Fibroblast of upper back skin (primary cell): ENCODE measurements at regions not wholly inside any gene's neighbourhood (a gene's known extent, or its start where the extent isn't known, plus 50 kb on each side); places are given as distances from the start of the nearest gene placed in this dataset.

Experiments
- DNase-seq: peaks from one replicate; pipeline ENCODE4 v3.0.0-alpha.2; 2013

GRCh38 chr2:216320852-216321251 is 51.4 kb downstream of the MARCHF4 start:
- DNase-seq, result no peak

DNA sequence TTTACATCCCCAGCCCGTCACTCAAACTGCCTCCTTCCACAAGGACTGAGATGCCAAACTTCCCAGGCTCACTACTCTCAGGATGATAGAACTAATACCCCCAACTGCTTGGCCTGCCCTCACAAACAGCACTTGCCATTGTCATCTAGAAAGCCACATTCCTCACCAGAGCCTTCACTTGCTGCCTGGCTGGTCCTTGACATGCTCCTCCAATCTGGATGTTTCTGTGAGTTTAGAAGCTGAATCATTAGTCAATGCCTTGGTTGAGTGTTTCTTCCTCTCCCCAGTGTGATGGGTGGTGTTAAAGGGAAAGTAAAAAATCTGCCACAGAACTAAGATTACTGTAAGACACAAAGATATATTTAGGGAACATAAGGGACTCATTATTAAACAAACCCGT is 52.5 kb downstream of the MARCHF4 start:
- DNase-seq, result peak; percentile 64

- DNase-seq, result no peak
These were observed 53.8 kb downstream of the MARCHF4 start for GRCh38 chr2:216318521-216318874.

- DNase-seq, result no peak
These were observed 54.3 kb downstream of the MARCHF4 start for GRCh38 chr2:216317831-216318520.

GRCh38 chr2:216316743-216317142 is 55.5 kb downstream of the MARCHF4 start:
- peak; percentile 82 for DNase-seq

- peak; percentile 51 for DNase-seq
These were observed 56.3 kb downstream of the MARCHF4 start for GRCh38 chr2:216315802-216316603.

DNA sequence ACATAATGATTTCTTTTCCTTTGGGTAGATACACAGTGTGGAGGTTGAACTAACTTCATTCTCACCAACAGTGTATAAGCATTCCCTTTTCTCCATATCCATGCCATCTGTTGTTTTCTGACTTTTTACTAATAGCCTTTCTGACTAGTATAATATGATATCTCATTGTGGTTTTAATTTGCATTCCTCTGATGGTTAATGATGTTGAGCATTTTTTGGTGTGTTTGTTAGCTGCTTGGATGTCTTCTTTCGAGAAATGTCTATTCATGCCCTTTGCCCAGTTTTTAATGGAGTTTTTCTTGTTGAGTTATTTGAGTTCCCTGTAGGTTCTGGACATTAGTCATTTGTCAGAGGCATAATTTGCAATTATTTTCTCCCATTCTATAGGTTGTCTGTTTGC is 59.8 kb downstream of the MARCHF4 start:
- DNase-seq, result no peak

- peak; percentile 85 for DNase-seq
These were observed 63.7 kb downstream of the MARCHF4 start for GRCh38 chr2:216308576-216308975.

GRCh38 chr2:216307496-216307895 is 64.8 kb downstream of the MARCHF4 start:
- no peak for DNase-seq

- no peak for DNase-seq
These were observed 65.4 kb downstream of the MARCHF4 start for GRCh38 chr2:216306868-216307267.

DNA sequence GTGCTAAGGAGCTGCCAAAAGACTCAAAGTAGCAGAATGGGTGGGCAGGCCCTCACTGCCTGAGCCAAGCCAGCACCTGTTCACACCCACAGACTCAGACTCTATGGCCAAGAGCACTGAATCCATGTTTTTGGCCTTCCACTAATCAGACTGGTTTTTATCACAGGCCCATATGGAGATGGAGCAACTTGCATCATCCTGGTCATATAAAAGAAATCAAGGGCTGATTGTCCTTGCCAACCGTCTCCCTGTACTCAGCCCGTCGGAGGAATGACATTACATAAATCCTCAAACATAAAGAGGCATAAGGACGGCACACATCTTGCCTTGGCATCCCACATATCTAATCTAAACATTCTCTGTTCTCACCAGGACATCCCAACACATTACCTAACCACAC is 66.7 kb downstream of the MARCHF4 start:
- no peak for DNase-seq

- peak; percentile 81 for DNase-seq
These were observed 69.2 kb downstream of the MARCHF4 start for GRCh38 chr2:216302981-216303676.

DNA sequence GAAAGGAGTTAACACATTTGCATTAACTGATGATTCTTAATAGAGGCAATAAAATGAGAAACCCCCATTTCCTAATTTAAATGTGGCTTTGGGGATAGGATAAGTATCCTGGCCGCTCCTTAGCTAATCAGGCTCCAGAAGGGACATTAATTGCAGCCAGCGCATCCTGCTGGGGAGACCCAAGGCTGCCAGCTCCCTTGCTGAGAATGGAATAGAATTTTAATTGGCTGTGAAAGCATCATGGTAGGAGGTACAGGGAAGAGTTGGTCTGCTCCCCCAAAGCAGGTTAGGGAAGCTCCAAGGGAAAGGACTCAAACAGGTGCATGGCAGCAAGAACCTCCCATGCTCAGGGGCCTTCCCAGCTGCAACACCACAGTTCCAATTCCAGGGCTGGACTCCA is 71.4 kb downstream of the MARCHF4 start:
- no peak for DNase-seq

- DNase-seq, result peak; percentile 25
These were observed 72.7 kb downstream of the MARCHF4 start for GRCh38 chr2:216299588-216299987.

GRCh38 chr2:216298719-216299495 is 73.4 kb downstream of the MARCHF4 start:
- DNase-seq, result peak; percentile 88

GRCh38 chr2:216296856-216297255 is 75.4 kb downstream of the MARCHF4 start:
- no peak for DNase-seq

- no peak for DNase-seq
These were observed 78.0 kb downstream of the MARCHF4 start for GRCh38 chr2:216294305-216294704.

DNA sequence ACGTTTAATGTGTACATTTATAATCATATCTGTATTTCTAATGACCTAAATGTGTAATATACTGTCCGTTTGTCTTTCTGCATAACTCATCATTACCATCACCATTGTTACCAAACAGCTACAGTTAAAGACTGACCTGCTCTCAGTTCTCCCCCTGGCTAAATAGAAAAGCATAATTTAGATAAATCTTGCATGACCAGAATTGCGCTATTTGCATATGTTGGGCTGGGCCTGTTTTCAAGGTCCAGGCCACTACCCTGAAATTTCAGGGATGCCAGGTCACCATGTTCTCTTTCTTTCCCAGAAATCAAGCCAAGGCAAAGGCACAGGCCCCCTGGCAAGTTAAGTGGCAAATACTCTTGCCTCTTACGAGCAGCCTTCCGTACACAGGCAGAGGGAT is 78.4 kb downstream of the MARCHF4 start:
- DNase-seq, result no peak

GRCh38 chr2:216292886-216293301 is 79.4 kb downstream of the MARCHF4 start:
- DNase-seq, result no peak

- DNase-seq, result no peak
These were observed 79.8 kb downstream of the MARCHF4 start for GRCh38 chr2:216292475-216292874.

GRCh38 chr2:216289470-216289869 is 82.8 kb downstream of the MARCHF4 start:
- no peak for DNase-seq

GRCh38 chr2:216287251-216287650 is 85.0 kb downstream of the MARCHF4 start:
- peak; percentile 74 for DNase-seq

- no peak for DNase-seq
These were observed 85.6 kb downstream of the MARCHF4 start for GRCh38 chr2:216286616-216287231.
